22Rv1 (cell line): ENCODE measurements at regions not wholly inside any gene's neighbourhood (a gene's known extent, or its start where the extent isn't known, plus 50 kb on each side); places are given as distances from the start of the nearest gene placed in this dataset.

Experiments used
- H3K27ac ChIP-seq: fragments of 450-650 bp; 2 replicates; pipeline ENCODE4 v1.5.1; 2017
- ZFX ChIP-seq: fragments of 450-650 bp; IDR thresholded peaks from 2 replicates; pipeline ENCODE4 v1.6.1; 2017; ENCODE audit warnings: antibody characterized with exemption, borderline replicate concordance
- TF ChIP-seq, protein P1 (sequence below): fragments of 450-650 bp; IDR thresholded peaks from 2 replicates; pipeline ENCODE4 v1.5.1; 2017; ENCODE audit warnings: mild to moderate bottlenecking

DNA sequence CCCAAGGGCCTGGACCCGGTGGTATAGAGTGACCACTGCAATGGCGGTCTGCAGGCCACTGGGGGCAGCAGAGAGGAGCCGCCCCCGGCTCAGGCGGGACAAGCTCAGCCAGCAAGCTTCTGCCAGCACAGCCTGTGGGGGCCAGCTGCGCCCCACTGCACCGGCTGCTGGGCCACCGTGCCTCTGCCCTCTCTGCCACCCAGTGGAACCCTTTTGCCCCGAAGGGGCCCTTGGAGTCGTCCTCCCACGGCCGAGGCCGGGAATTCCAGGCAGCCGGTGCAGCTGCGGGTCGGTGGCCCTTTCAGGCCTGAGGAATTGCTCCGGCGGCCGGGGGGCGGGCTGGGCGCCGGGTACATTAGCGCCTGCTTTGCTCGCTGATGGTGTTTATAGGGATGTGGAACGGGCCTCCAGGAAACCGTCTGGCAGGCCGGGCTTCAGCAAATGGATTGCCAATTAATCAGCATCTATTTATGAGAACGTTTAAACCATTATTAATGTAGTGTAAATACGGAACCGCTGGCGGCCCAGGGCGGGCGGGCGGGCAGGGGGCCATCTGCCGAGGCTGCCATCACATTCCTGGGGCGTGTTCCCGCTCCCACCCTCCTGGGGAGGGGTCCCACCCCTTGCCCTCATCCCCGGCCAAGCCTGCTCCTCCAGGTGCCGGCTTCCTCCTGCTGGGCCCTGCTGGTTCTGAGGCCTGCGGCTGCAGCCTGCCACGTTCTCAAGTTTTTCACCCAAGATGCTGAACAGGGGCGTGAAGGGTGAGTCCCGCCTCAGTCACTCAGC lies 127.4 kb downstream of the BARX1 start:
- no peak for TF ChIP-seq ZFX
- TF ChIP-seq, protein P1, sequence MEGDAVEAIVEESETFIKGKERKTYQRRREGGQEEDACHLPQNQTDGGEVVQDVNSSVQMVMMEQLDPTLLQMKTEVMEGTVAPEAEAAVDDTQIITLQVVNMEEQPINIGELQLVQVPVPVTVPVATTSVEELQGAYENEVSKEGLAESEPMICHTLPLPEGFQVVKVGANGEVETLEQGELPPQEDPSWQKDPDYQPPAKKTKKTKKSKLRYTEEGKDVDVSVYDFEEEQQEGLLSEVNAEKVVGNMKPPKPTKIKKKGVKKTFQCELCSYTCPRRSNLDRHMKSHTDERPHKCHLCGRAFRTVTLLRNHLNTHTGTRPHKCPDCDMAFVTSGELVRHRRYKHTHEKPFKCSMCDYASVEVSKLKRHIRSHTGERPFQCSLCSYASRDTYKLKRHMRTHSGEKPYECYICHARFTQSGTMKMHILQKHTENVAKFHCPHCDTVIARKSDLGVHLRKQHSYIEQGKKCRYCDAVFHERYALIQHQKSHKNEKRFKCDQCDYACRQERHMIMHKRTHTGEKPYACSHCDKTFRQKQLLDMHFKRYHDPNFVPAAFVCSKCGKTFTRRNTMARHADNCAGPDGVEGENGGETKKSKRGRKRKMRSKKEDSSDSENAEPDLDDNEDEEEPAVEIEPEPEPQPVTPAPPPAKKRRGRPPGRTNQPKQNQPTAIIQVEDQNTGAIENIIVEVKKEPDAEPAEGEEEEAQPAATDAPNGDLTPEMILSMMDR, result peak; percentile 97
- H3K27ac ChIP-seq, result no peak overlapping the region

DNA sequence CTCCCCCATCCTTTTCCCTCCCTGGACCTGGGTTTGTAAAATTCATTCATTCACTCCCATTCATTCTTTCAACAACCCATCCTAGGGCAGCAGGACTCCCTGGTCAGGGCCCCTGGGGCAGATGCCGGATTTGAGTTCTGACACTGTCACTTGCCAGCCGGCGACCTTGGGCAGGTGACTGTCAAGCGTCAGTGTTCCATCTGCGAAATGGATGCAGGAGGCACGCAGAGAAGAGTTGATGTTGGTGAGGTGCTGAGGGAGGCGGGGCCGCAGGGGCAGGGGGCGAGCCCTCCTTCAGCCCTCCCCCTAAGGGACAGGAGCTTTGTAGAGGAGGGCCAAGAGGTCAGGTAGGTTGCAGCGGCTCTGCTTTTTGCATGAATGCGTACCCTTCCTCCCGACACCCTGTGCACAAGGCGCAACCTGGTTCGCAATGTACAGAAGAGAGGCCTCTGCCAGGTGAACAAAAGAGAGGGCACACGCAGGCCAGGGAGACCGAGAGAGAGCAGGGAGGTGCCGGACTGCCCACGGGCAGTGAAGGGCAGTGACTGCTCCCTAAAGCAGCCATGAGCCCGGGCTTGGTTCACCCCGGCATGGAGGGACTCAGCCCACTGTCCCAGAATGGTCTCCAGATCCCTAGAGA lies 128.1 kb downstream of the BARX1 start:
- H3K27ac ChIP-seq, result no peak overlapping the region
- no peak for TF ChIP-seq ZFX
- TF ChIP-seq, protein P1, result no peak

DNA sequence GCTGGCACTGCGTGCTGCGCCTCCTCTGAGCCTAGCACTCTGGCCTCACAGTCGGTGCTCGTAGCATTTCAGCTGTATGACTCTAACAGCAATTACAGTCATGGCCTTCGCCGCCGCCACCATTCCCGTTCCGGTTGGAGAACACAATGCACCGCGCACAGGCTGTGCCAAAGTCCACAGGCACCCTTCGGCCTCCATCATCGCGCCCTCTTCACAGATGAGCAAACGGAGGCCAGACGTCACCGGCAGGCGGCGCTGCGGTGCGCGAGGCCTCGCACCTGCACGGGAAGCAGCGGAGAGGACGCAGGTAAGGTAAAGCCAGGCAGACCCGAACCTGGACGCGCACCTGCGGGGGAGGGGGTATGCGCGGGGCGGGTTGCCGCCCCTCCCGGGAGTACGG lies 128.9 kb downstream of the BARX1 start:
- TF ChIP-seq, protein P1, result peak; percentile 76
- TF ChIP-seq ZFX, result no peak
- H3K27ac ChIP-seq, result no peak overlapping the region

DNA sequence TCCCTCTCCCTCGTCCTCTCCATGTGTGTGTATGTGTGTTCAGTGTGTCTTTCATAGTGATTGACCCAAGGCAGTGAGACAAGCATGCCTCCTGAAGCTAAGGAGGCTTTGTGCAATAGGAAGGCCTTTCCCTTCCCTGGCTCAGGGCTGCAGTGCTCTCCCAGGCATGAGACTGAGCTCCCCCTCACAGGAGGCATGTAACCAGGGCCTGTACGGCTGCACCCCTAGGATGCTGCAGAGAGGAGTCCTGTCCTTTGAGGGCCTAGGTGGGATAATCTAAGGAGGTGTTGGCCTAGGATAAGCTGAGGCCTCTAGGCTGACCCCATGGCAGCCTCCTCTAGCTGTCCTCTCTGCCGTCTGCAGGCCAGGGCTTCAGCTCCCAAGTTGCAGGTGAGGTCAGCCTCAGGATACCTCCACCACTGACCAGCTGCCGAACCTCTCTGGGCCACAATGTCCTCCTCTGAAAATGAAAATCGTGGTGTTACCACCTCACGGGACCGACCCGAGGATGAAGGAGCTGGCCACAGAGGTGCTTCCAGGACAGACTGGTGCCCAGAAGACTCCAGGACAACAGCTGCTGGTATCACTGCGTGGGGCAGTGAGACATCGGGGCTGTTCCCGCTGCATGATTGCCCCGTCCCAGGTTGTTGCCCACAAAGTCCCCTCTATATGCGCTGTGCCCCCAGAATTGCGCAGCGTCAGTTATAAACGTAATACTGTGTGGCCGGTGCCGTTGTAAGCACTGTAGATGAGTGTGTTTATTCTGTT lies 129.6 kb downstream of the BARX1 start:
- TF ChIP-seq, protein P1, result no peak
- TF ChIP-seq ZFX, result no peak
- H3K27ac ChIP-seq, result no peak overlapping the region

DNA sequence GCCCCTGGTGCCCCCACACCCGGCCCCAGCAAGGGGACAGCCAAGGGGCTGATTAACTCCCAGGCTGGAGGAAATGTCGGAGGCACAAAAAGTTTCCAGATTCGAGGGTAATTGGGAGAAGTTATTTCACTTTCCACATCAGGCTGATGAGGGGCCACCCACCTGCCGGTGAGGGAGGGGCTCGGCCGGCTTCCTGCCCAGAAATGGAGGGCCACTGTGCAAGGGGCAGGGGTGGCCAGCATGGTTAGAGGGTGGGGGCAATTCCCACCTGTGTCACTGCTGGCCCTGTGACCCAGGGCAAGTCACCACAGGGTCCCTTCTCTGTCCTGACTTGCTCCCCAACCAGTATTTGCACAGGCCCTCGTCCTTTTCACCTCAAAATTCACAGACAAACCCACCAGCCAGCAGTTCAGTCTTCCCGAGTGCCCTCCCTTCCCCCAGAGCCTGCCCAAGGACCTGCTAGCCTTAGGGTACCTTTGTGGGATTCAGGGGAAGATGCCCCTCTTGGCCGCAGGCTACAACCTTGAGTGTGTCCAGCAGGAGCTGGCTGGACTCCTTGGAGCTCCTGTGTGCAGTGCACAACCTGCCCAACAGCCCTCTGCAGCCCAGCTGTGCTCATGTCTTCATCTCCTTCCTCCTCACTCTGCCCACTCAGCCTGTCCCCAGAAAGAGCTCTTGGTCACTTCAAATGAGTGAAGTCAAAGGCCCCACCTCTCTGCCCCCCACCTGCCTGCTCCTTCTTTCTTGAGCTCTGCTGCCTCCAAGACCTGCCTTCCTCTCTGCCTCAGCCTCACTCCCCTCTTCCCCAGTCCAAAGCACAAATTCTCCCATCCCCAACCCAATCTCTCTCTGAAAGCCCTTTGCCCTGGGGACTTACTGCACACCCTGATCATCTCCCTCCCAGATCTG lies 130.5 kb downstream of the BARX1 start:
- TF ChIP-seq ZFX, result no peak
- TF ChIP-seq, protein P1, result no peak
- H3K27ac ChIP-seq, result no peak overlapping the region

DNA sequence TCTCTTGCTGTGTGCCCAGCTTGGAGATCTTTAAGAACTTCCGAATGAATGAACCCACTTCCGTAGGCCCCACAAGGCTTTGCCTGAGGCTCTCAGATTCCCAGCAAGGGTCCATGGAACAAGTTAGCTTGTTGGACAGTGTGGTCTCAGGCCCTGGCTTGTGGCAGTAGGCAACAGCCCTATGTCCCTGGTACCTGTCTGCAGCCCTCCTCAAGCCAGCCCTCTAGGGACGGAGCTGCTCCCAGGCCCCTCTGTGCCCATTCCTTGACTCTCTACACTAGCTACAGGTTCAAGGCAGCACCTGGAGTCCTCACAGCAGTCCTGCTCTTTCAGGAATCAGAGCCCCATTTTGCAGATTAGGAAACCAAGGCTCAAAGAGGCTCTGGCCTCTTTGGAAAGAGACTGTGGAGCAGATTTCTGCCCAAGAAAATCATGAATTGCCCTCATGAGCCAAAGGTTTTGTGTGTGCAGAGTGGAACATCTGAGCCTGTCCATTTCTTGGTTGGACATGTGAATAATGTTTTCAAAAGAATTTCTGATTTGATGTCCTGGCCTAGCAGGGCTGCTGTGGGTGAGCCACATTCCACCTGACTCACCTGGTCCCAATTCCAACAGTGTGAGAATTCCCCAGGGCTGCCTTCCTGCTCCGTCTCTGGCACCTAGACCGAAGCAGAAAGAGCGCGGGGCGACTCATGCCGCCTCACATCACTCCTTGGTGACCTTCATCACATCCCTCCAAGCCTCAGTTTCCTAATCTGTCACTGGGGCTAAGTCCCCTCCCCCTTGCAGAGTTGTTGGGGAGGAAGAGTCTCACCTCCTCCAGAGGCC lies 131.7 kb downstream of the BARX1 start:
- H3K27ac ChIP-seq, result no peak overlapping the region
- TF ChIP-seq, protein P1, result no peak
- no peak for TF ChIP-seq ZFX
